ENCODE measurements at regions not wholly inside any gene's neighbourhood (a gene's known extent, or its start where the extent isn't known, plus 50 kb on each side); places are given as distances from the start of the nearest gene placed in this dataset.

DNA sequence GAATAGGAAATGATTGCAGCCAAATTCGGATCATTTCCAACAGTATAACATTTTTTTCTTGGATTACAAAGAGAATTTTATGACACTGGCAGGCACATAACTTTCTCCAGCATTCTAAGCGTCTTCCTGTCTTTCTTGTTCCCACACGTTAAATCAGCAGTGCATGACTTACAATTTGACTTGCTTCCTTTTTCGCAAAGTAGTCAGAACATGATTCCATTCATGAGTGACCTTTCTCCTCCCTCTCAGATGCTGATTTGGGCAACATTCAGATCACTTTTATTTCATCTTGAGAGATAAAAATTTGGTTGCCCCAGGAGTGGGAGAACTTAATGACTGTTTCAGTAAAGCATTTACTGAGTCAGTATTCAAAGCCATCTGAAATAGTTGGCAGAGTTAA, 858.7 kb upstream of the ACVR2A start:
- Mint-ChIP-seq H3K27ac (no peak overlapping the region), H3K27me3 (no peaks in the 10 kb centered on the region), H3K4me1 (peaks cover 14% of the 10 kb centered on the region), H3K4me3 (no peak overlapping the region), H3K9me3 (ENCODE audit: insufficient read depth) (no peaks in the 10 kb centered on the region)
- no peak overlapping the region for H3K4me3 ChIP-seq (ENCODE audit: control extremely low read depth in 1 of 5, extremely low read depth in 1 of 5, insufficient read depth in 1 of 5, low read depth in 2 of 5, low read length in 4 of 5)
- H3K9me3 ChIP-seq (ENCODE audit: control extremely low read depth in 1 of 3, control insufficient read depth in 2 of 3, insufficient read depth in 1 of 3, low read length in 2 of 3), result no peaks in the 10 kb centered on the region
- no peak for TF ChIP-seq EZH2 (IDR thresholded peaks at IDR 0.05; ENCODE audit: borderline replicate concordance, insufficient read depth, low read depth, low read length, poor library complexity, severe bottlenecking)
- TF ChIP-seq, protein P1, sequence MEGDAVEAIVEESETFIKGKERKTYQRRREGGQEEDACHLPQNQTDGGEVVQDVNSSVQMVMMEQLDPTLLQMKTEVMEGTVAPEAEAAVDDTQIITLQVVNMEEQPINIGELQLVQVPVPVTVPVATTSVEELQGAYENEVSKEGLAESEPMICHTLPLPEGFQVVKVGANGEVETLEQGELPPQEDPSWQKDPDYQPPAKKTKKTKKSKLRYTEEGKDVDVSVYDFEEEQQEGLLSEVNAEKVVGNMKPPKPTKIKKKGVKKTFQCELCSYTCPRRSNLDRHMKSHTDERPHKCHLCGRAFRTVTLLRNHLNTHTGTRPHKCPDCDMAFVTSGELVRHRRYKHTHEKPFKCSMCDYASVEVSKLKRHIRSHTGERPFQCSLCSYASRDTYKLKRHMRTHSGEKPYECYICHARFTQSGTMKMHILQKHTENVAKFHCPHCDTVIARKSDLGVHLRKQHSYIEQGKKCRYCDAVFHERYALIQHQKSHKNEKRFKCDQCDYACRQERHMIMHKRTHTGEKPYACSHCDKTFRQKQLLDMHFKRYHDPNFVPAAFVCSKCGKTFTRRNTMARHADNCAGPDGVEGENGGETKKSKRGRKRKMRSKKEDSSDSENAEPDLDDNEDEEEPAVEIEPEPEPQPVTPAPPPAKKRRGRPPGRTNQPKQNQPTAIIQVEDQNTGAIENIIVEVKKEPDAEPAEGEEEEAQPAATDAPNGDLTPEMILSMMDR (IDR thresholded peaks at IDR 0.05), result no peak
- H3K36me3 ChIP-seq (replicated peaks in 1 of 2; ENCODE audit: control extremely low read depth in 1 of 2, control insufficient read depth in 1 of 2, extremely low read depth in 1 of 2, insufficient read depth in 2 of 2, low read length in 1 of 2), result no peaks in the 10 kb centered on the region
- no peaks in the 10 kb centered on the region for H3K79me2 ChIP-seq (ENCODE audit: control insufficient read depth, insufficient read depth, low read length)
- H3K4me1 ChIP-seq (ENCODE audit: control insufficient read depth in 2 of 2, insufficient read depth in 2 of 2, low read length in 2 of 2), result no peaks in the 10 kb centered on the region
- intact Hi-C loops (cut with micrococcal nuclease), result no loop called here
- H3K4me2 ChIP-seq (replicated peaks; ENCODE audit: low read depth, low read length, poor library complexity, severe bottlenecking), result no peak overlapping the region
- H4K20me1 ChIP-seq (ENCODE audit: control insufficient read depth, insufficient read depth, low read length, poor library complexity, severe bottlenecking), result no peaks in the 10 kb centered on the region
- WGBS (ENCODE audit: insufficient coverage), result 20% methylated on average over 3 of the region's 4 CpGs
- H3K9ac ChIP-seq (ENCODE audit: low read length), result no peak overlapping the region
- ChIA-PET CTCF (no interaction called here), POLR2A (no interaction called here)
- ATAC-seq (ENCODE audit: low read depth), result no peak
- no peak for DNase-seq
- no peaks in the 10 kb centered on the region for H3K27me3 ChIP-seq (replicated peaks in 1 of 4; ENCODE audit: control extremely low read depth in 1 of 4, control insufficient read depth in 3 of 4, insufficient read depth in 4 of 4, low read length in 3 of 4)
- no peak overlapping the region for H2AFZ ChIP-seq (ENCODE audit: insufficient read depth, low read depth, low read length, poor library complexity, severe bottlenecking)
- no peak overlapping the region for H3K27ac ChIP-seq (ENCODE audit: low read length in 2 of 2)

DNA sequence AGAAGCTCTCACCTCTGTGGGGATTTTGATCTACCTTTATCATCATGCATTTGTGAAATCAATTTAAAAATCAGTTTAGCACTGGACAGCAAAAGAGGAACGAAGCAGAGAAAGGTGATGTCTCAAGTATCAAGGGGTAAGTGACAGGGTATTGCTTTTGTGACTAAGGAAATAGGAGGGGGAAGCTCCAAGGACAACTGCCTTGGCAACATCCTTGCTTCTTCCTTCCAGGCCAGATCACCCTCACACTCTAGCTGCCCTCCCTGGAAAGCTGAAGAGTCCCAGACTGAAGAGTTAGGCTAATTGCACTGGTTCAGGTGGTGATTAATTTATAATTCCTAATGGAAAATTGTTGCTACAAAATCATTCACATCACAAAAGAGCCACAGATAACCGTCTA, 859.1 kb upstream of the ACVR2A start:
- Histone ChIP-seq H4K20me1 (ENCODE audit: control insufficient read depth, insufficient read depth, low read length, poor library complexity, severe bottlenecking) (no peaks in the 10 kb centered on the region), H3K27me3 (replicated peaks in 1 of 4; ENCODE audit: control extremely low read depth in 1 of 4, control insufficient read depth in 3 of 4, insufficient read depth in 4 of 4, low read length in 3 of 4) (no peaks in the 10 kb centered on the region), H3K36me3 (replicated peaks in 1 of 2; ENCODE audit: control extremely low read depth in 1 of 2, control insufficient read depth in 1 of 2, extremely low read depth in 1 of 2, insufficient read depth in 2 of 2, low read length in 1 of 2) (no peaks in the 10 kb centered on the region), H3K4me1 (ENCODE audit: control insufficient read depth in 2 of 2, insufficient read depth in 2 of 2, low read length in 2 of 2) (no peaks in the 10 kb centered on the region), H3K27ac (ENCODE audit: low read length in 2 of 2) (no peak overlapping the region), H3K4me3 (ENCODE audit: control extremely low read depth in 1 of 5, extremely low read depth in 1 of 5, insufficient read depth in 1 of 5, low read depth in 2 of 5, low read length in 4 of 5) (no peak overlapping the region), H2AFZ (ENCODE audit: insufficient read depth, low read depth, low read length, poor library complexity, severe bottlenecking) (no peak overlapping the region), H3K9me3 (ENCODE audit: control extremely low read depth in 1 of 3, control insufficient read depth in 2 of 3, insufficient read depth in 1 of 3, low read length in 2 of 3) (no peaks in the 10 kb centered on the region), H3K79me2 (ENCODE audit: control insufficient read depth, insufficient read depth, low read length) (no peaks in the 10 kb centered on the region), H3K9ac (ENCODE audit: low read length) (no peak overlapping the region), H3K4me2 (replicated peaks; ENCODE audit: low read depth, low read length, poor library complexity, severe bottlenecking) (no peak overlapping the region)
- CTCF ChIA-PET, result no interaction called here
- TF ChIP-seq EZH2 (IDR thresholded peaks at IDR 0.05; ENCODE audit: borderline replicate concordance, insufficient read depth, low read depth, low read length, poor library complexity, severe bottlenecking), result no peak
- TF ChIP-seq, protein P1 (IDR thresholded peaks at IDR 0.05), result no peak
- Mint-ChIP-seq H3K27me3 (no peaks in the 10 kb centered on the region), H3K4me1 (peaks cover 14% of the 10 kb centered on the region), H3K4me3 (no peak overlapping the region), H3K9me3 (ENCODE audit: insufficient read depth) (no peaks in the 10 kb centered on the region), H3K27ac (no peak overlapping the region)
- no peak for ATAC-seq (ENCODE audit: low read depth)
- intact Hi-C loops (cut with micrococcal nuclease), result no loop called here
- WGBS (ENCODE audit: insufficient coverage), result 60% methylated on average over 1 of the region's 2 CpGs
- no peak for DNase-seq
- POLR2A ChIA-PET, result no interaction called here
